Esophagus squamous epithelium (tissue), 4 donors: ENCODE measurements at regions not wholly inside any gene's neighbourhood (a gene's known extent, or its start where the extent isn't known, plus 50 kb on each side); places are given as distances from the start of the nearest gene placed in this dataset.

Experiments used
- POLR2A ChIP-seq, 4 donors: fragments of 450-650 bp; IDR thresholded peaks; one replicate each; pipeline ENCODE4 v1.6.1; 2017; ENCODE audit warnings: antibody characterized with exemption in 4 of 4, mild to moderate bottlenecking in 4 of 4, moderate library complexity in 3 of 4
- TF ChIP-seq, protein P1 (sequence below), 6 experiments: fragments of 450-650 bp in 4 of 6; fragments of 200-600 bp in 2 of 6; sonication (generic) in 2 of 6; IDR thresholded peaks; one replicate each; pipeline ENCODE4 v1.5.1; 2016 to 2019; ENCODE audit warnings: antibody characterized with exemption in 6 of 6, mild to moderate bottlenecking in 4 of 6, moderate library complexity in 4 of 6

DNA sequence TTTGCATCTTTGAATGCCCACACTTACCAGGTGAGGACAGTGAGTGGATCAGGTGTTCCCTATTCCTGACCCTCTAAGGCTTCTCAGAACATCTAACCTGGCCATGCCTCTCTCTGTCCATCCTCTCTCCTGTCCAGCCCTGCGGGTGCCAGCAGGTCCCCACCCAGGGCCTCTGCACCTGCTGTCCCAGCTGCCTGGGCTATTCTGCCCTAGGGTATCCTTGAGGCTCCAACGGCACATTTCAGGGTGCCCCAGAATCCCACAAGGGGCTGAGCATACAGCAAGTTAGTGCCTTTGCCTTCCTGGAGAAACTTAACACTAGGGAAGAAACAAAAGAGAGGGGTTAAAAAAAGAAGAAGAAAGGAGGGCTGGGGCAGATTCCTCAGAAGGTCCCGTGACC is 107.4 kb downstream of the UNCX start:
- TF ChIP-seq, protein P1, sequence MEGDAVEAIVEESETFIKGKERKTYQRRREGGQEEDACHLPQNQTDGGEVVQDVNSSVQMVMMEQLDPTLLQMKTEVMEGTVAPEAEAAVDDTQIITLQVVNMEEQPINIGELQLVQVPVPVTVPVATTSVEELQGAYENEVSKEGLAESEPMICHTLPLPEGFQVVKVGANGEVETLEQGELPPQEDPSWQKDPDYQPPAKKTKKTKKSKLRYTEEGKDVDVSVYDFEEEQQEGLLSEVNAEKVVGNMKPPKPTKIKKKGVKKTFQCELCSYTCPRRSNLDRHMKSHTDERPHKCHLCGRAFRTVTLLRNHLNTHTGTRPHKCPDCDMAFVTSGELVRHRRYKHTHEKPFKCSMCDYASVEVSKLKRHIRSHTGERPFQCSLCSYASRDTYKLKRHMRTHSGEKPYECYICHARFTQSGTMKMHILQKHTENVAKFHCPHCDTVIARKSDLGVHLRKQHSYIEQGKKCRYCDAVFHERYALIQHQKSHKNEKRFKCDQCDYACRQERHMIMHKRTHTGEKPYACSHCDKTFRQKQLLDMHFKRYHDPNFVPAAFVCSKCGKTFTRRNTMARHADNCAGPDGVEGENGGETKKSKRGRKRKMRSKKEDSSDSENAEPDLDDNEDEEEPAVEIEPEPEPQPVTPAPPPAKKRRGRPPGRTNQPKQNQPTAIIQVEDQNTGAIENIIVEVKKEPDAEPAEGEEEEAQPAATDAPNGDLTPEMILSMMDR (IDR thresholded peaks at IDR 0.05), result no peak
- no peak for TF ChIP-seq POLR2A (IDR thresholded peaks at IDR 0.05)
